Hepatocyte (in vitro differentiated cells): ENCODE measurements at regions not wholly inside any gene's neighbourhood (a gene's known extent, or its start where the extent isn't known, plus 50 kb on each side); places are given as distances from the start of the nearest gene placed in this dataset.
"Not testable (repeated sequence)": the region's sequence is repeated elsewhere in the genome, so short reads cannot be mapped to it uniquely, and the experiment has no call there.

Source experiments
- DNase-seq: peaks from one replicate; pipeline ENCODE4 v3.0.0-alpha.2; 2016; ENCODE audit warnings: low spot score
- H2AFZ ChIP-seq: fragments of 200-600 bp; sonication (generic); 2 replicates; pipeline ENCODE4 v1.6.0; 2016; ENCODE audit warnings: antibody characterized with exemption, mild to moderate bottlenecking
- H3K27ac ChIP-seq: fragments of 200-600 bp; sonication (generic); 2 replicates; pipeline ENCODE4 v1.5.1; 2016; ENCODE audit warnings: mild to moderate bottlenecking
- H3K27me3 ChIP-seq: fragments of 200-600 bp; sonication (generic); 2 replicates; pipeline ENCODE4 v1.6.1; 2016
- H3K36me3 ChIP-seq: fragments of 200-600 bp; sonication (generic); replicated peaks from 2 replicates; pipeline ENCODE4 v1.5.1; 2016; ENCODE audit warnings: low read depth; ENCODE audit not compliant: insufficient read depth
- H3K4me1 ChIP-seq: fragments of 200-600 bp; sonication (generic); 2 replicates; pipeline ENCODE4 v1.5.1; 2016; ENCODE audit warnings: mild to moderate bottlenecking, moderate library complexity; ENCODE audit not compliant: insufficient read depth
- H3K4me2 ChIP-seq: fragments of 200-600 bp; sonication (generic); 2 replicates; pipeline ENCODE4 v1.6.0; 2016
- H3K4me3 ChIP-seq: fragments of 200-600 bp; sonication (generic); 2 replicates; pipeline ENCODE4 v1.5.1; 2016; ENCODE audit warnings: mild to moderate bottlenecking
- H3K79me2 ChIP-seq: fragments of 200-600 bp; sonication (generic); 2 replicates; pipeline ENCODE4 v1.6.0; 2017; ENCODE audit warnings: mild to moderate bottlenecking
- H3K9me2 ChIP-seq: fragments of 200-600 bp; sonication (generic); replicated peaks from 2 replicates; pipeline ENCODE4 v1.6.0; 2017; ENCODE audit warnings: mild to moderate bottlenecking; ENCODE audit not compliant: insufficient read depth
- H3K9me3 ChIP-seq: fragments of 200-600 bp; sonication (generic); 2 replicates; pipeline ENCODE4 v1.5.1; 2016; ENCODE audit warnings: low read depth, mild to moderate bottlenecking
- H4K20me1 ChIP-seq: fragments of 200-600 bp; sonication (generic); 2 replicates; pipeline ENCODE4 v1.6.0; 2016; ENCODE audit warnings: mild to moderate bottlenecking; ENCODE audit not compliant: insufficient read depth, poor library complexity, severe bottlenecking
- EZH2 ChIP-seq: fragments of 200-600 bp; sonication (generic); IDR thresholded peaks from 2 replicates; pipeline ENCODE4 v1.6.1; 2016; ENCODE audit warnings: antibody characterized with exemption, mild to moderate bottlenecking, borderline replicate concordance
- EZH2phosphoT487 ChIP-seq: fragments of 200-600 bp; sonication (generic); IDR thresholded peaks from one replicate; pipeline ENCODE4 v1.6.1; 2018; ENCODE audit warnings: antibody characterized with exemption, mild to moderate bottlenecking, low read depth, moderate library complexity; ENCODE audit not compliant: unreplicated experiment, severe bottlenecking
- WGBS: methylation state at CpG from one replicate; pipeline ENCODE4 v1.1.6; 2016; ENCODE audit warnings: low lambda C conversion rate; ENCODE audit errors: missing lambda C conversion rate; 5-methylcytosine and 5-hydroxymethylcytosine counted together
- TF ChIP-seq, protein P1 (sequence below): fragments of 200-600 bp; sonication (generic); IDR thresholded peaks from 2 replicates; pipeline ENCODE4 v1.5.1; 2016; ENCODE audit warnings: antibody characterized with exemption, mild to moderate bottlenecking; ENCODE audit not compliant: poor library complexity

GRCh38 chr4:68720723-68721122 lies 50.3 kb upstream of the UGT2B15 start:
- WGBS: 87% methylated on average over 6 of the region's 6 CpGs

GRCh38 chr4:68724426-68724825 lies 54.0 kb upstream of the UGT2B15 start:
- Histone ChIP-seq H3K27me3 (no peaks in the 10 kb centered on the region), H3K9me2 (no peaks in the 10 kb centered on the region), H3K9me3 (no peaks in the 10 kb centered on the region), H3K79me2 (no peaks in the 10 kb centered on the region), H2AFZ (no peak overlapping the region), H3K4me1 (no peaks in the 10 kb centered on the region), H3K4me2 (no peak overlapping the region), H3K27ac (no peak overlapping the region), H4K20me1 (no peaks in the 10 kb centered on the region), H3K36me3 (no peaks in the 10 kb centered on the region), H3K4me3 (no peak overlapping the region)
- 88% methylated on average over 7 of the region's 7 CpGs for WGBS
- DNase-seq: no peak
- TF ChIP-seq, protein P1, sequence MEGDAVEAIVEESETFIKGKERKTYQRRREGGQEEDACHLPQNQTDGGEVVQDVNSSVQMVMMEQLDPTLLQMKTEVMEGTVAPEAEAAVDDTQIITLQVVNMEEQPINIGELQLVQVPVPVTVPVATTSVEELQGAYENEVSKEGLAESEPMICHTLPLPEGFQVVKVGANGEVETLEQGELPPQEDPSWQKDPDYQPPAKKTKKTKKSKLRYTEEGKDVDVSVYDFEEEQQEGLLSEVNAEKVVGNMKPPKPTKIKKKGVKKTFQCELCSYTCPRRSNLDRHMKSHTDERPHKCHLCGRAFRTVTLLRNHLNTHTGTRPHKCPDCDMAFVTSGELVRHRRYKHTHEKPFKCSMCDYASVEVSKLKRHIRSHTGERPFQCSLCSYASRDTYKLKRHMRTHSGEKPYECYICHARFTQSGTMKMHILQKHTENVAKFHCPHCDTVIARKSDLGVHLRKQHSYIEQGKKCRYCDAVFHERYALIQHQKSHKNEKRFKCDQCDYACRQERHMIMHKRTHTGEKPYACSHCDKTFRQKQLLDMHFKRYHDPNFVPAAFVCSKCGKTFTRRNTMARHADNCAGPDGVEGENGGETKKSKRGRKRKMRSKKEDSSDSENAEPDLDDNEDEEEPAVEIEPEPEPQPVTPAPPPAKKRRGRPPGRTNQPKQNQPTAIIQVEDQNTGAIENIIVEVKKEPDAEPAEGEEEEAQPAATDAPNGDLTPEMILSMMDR: no peak
- no peak for TF ChIP-seq EZH2
- TF ChIP-seq EZH2phosphoT487: no peak

More at GRCh38 chr4:68720723-68721122, 50.3 kb upstream of the UGT2B15 start:
- not testable (repeated sequence) for H4K20me1 ChIP-seq, H3K79me2 ChIP-seq, DNase-seq, H3K4me2 ChIP-seq, H3K27ac ChIP-seq, H3K9me2 ChIP-seq, H3K4me1 ChIP-seq, H2AFZ ChIP-seq, H3K4me3 ChIP-seq, H3K27me3 ChIP-seq, H3K9me3 ChIP-seq, H3K36me3 ChIP-seq

GRCh38 chr4:68724922-68725321 lies 54.5 kb upstream of the UGT2B15 start:
- no peaks in the 10 kb centered on the region for H3K9me3 ChIP-seq
- H3K27me3 ChIP-seq: no peaks in the 10 kb centered on the region
- no peak overlapping the region for H2AFZ ChIP-seq
- no peaks in the 10 kb centered on the region for H3K36me3 ChIP-seq
- no peak overlapping the region for H3K4me2 ChIP-seq
- no peak overlapping the region for H3K27ac ChIP-seq
- no peaks in the 10 kb centered on the region for H3K79me2 ChIP-seq
- no peaks in the 10 kb centered on the region for H3K4me1 ChIP-seq
- no peak for TF ChIP-seq EZH2
- no peak for TF ChIP-seq EZH2phosphoT487
- TF ChIP-seq, protein P1: no peak
- DNase-seq: no peak
- no peaks in the 10 kb centered on the region for H3K9me2 ChIP-seq
- WGBS: 91% methylated on average over 12 of the region's 12 CpGs
- no peaks in the 10 kb centered on the region for H4K20me1 ChIP-seq
- H3K4me3 ChIP-seq: no peak overlapping the region

DNA sequence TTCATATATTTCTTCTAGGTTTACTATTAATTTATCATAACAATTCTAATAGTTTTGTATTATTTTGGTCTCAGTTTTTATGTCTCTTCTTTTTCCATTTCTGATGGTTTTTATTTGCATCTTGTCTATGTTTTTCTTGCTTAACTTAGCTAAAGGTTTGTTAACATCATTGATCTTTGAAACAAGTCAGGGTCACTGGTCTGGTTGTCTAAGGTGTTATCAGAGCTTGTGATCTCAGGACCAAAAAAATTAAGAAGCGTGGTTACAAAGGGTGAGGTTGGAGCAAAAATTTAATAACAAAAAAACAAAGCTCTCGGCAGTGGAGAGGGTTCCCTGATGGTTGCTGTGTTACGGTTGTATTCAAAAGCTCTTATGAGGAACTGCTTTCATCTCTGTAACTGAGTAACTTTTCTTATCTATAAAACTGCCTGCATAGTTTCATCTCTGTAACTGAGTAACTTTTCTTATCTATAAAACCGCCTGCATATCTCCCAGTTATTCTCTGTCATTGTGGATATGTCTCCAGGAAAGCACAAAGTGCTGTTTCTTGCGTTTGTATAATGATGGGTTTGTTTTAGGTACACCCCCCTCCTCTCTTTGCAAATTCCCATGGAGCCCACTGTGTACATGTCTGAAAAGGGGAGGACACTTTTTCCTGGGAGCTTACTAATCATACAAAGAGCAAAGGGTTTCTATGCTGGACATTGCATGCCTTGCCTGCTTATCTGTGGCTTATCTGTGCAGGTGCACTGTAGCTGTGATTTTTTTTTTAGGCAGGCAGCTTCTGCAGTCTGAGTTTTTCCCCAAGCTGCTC lies 62.4 kb upstream of the UGT2B15 start:
- peaks cover 19% of the 10 kb centered on the region for H3K4me1 ChIP-seq
- TF ChIP-seq EZH2phosphoT487 (no peak), EZH2 (no peak)
- TF ChIP-seq, protein P1: no peak
- H4K20me1 ChIP-seq: no peaks in the 10 kb centered on the region
- 7% methylated on average over 5 of the region's 5 CpGs for WGBS
- no peaks in the 10 kb centered on the region for H3K9me2 ChIP-seq
- H3K4me3 ChIP-seq: no peak overlapping the region
- H3K9me3 ChIP-seq: no peaks in the 10 kb centered on the region
- H2AFZ ChIP-seq: no peak overlapping the region
- peak overlapping the region; percentile 58 for H3K4me2 ChIP-seq
- DNase-seq: peak; percentile 77
- H3K27me3 ChIP-seq: no peaks in the 10 kb centered on the region
- H3K36me3 ChIP-seq: no peaks in the 10 kb centered on the region
- peaks cover 20% of the 10 kb centered on the region for H3K79me2 ChIP-seq
- peak overlapping the region; percentile 82 for H3K27ac ChIP-seq
